Neuronal stem cell (in vitro differentiated cells): ENCODE measurements at regions not wholly inside any gene's neighbourhood (a gene's known extent, or its start where the extent isn't known, plus 50 kb on each side); places are given as distances from the start of the nearest gene placed in this dataset.
A peak's percentile ranks its signal among the peaks of the same experiment; 100 is the strongest.

Experiments
- DNase-seq: peaks from one replicate; pipeline ENCODE4 v3.0.0-alpha.2; 2013; ENCODE audit warnings: low spot score
- H2AFZ ChIP-seq: one replicate; pipeline ENCODE4 v1.6.1; 2013; ENCODE audit warnings: mild to moderate bottlenecking, low read length, inconsistent platforms
- H2AK5ac ChIP-seq: 2 replicates; pipeline ENCODE4 v1.6.1; 2013; ENCODE audit warnings: low read depth, mild to moderate bottlenecking, inconsistent platforms, low read length, moderate library complexity, mixed read lengths
- H2BK120ac ChIP-seq: 2 replicates; pipeline ENCODE4 v1.6.1; 2013; ENCODE audit warnings: low read depth, mild to moderate bottlenecking, inconsistent platforms, low read length, moderate library complexity, mixed read lengths
- H2BK12ac ChIP-seq: one replicate; pipeline ENCODE4 v1.6.1; 2013; ENCODE audit warnings: low read length, inconsistent platforms
- H2BK15ac ChIP-seq: 2 replicates; pipeline ENCODE4 v1.6.1; 2013; ENCODE audit warnings: mild to moderate bottlenecking, low read length, inconsistent platforms, mixed read lengths
- H2BK5ac ChIP-seq: one replicate; pipeline ENCODE4 v1.6.1; 2013; ENCODE audit warnings: inconsistent platforms, mild to moderate bottlenecking, low read length, moderate library complexity
- H3K14ac ChIP-seq: one replicate; pipeline ENCODE4 v1.6.1; 2013; ENCODE audit warnings: low read length, inconsistent platforms
- H3K18ac ChIP-seq: 2 replicates; pipeline ENCODE4 v1.6.1; 2013; ENCODE audit warnings: low read length, inconsistent platforms
- H3K23ac ChIP-seq: 2 replicates; pipeline ENCODE4 v1.6.1; 2013; ENCODE audit warnings: low read depth, mild to moderate bottlenecking, mixed read lengths, low read length, inconsistent platforms; ENCODE audit not compliant: poor library complexity
- H3K27ac ChIP-seq: replicated peaks from 3 replicates; pipeline ENCODE4 v1.5.1; 2013; ENCODE audit warnings: low read length, inconsistent platforms
- H3K27me3 ChIP-seq, 3 experiments: 2 replicates each; pipeline ENCODE4 v1.6.1; 2013; ENCODE audit warnings: low read length in 3 of 3, mild to moderate bottlenecking in 2 of 3, inconsistent platforms in 1 of 3, low read depth in 1 of 3, mixed read lengths in 1 of 3, moderate library complexity in 1 of 3; ENCODE audit not compliant: control insufficient read depth in 3 of 3, insufficient read depth in 3 of 3
- H3K36me3 ChIP-seq, 2 donors: replicated peaks in 1 of 2; 2 replicates each; pipeline ENCODE4 v1.6.1; 2013; ENCODE audit warnings: low read length in 2 of 2; ENCODE audit not compliant: control insufficient read depth in 2 of 2, insufficient read depth in 2 of 2
- H3K4ac ChIP-seq: 2 replicates; pipeline ENCODE4 v1.6.1; 2013; ENCODE audit warnings: inconsistent platforms, mild to moderate bottlenecking, low read length, moderate library complexity
- H3K4me1 ChIP-seq, 2 donors: 1 replicate in 1 of 2; 2 replicates in 1 of 2; pipeline ENCODE4 v1.6.1; 2013; ENCODE audit warnings: low read length in 2 of 2, low read depth in 1 of 2; ENCODE audit not compliant: control insufficient read depth in 2 of 2, insufficient read depth in 1 of 2
- H3K4me2 ChIP-seq: one replicate; pipeline ENCODE4 v1.6.1; 2013; ENCODE audit warnings: mild to moderate bottlenecking, low read length, inconsistent platforms; ENCODE audit not compliant: insufficient read depth, poor library complexity, severe bottlenecking
- H3K4me3 ChIP-seq, 2 donors: 2 replicates each; pipeline ENCODE4 v1.5.1; 2013; ENCODE audit warnings: low read length in 2 of 2, mild to moderate bottlenecking in 2 of 2, inconsistent platforms in 1 of 2, moderate library complexity in 1 of 2
- H3K79me1 ChIP-seq: one replicate; pipeline ENCODE4 v1.6.1; 2013; ENCODE audit warnings: low read depth, mild to moderate bottlenecking, inconsistent platforms, low read length, moderate library complexity
- H3K9ac ChIP-seq: one replicate; pipeline ENCODE4 v1.6.1; 2013; ENCODE audit warnings: mild to moderate bottlenecking, low read depth, low read length, inconsistent platforms; ENCODE audit not compliant: poor library complexity
- H3K9me3 ChIP-seq, 2 donors: replicated peaks in 1 of 2; 2 replicates each; pipeline versions ENCODE3 to v1.6.1; 2013; ENCODE audit warnings: low read length in 2 of 2, mild to moderate bottlenecking in 2 of 2, inconsistent platforms in 1 of 2, low read depth in 1 of 2, mixed read lengths in 1 of 2, moderate library complexity in 1 of 2; ENCODE audit not compliant: control insufficient read depth in 2 of 2, insufficient read depth in 1 of 2
- H4K8ac ChIP-seq: one replicate; pipeline ENCODE4 v1.6.1; 2013; ENCODE audit warnings: low read depth, mild to moderate bottlenecking, inconsistent platforms, low read length, moderate library complexity
- H4K91ac ChIP-seq: one replicate; pipeline ENCODE4 v1.6.1; 2013; ENCODE audit warnings: low read length, low read depth, mild to moderate bottlenecking, inconsistent platforms; ENCODE audit not compliant: poor library complexity
- WGBS, 2 donors: extraction: QIAGEN DNeasy Blood & Tissue Kit; methylation state at CpG; one replicate each; pipeline ENCODE4 v1.1.7; 2013; ENCODE audit warnings: missing lambda C conversion rate in 2 of 2, mixed read lengths in 1 of 2; ENCODE audit not compliant: insufficient read length in 2 of 2, insufficient replicate concordance in 1 of 2; ENCODE audit errors: extremely low coverage in 2 of 2; 5-methylcytosine and 5-hydroxymethylcytosine counted together

DNA sequence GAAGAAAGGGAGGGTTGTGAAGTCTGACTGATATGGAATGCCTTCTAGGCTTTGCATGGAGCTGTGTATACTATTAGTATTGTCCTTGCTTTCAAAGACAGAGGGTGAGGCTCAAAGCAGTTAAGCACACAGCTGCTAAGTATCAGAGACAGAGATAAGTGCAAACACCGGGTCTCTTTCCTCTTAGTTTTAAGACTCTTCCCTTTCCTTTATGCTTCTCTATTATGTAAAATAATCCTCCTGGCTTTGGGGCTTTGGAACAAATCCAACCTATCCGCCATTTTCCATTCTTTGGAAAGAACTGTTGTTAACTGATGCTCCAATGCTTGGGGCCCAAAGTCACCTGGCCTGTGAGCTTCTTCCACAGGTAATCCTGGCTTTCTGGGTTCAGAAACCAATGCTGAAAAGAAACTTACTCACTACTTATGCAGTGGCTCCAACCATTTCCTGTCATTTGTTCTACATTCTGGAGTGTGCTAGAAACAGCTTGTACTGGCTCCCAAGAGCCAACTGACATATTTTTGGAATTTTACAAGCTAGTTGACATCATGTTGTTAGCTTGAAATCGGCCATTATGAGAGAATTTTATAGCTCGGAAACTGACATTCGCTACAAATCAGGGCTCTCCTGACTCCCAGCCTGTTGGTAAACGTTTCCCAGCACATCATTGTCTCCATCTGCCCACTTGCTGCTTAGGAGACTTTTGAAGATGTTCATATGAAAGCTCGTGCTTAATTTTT is 67.5 kb downstream of the DNTTIP2 start:
- Histone ChIP-seq H3K4ac (no peak overlapping the region), H3K23ac (no peak overlapping the region), H3K4me2 (no peak overlapping the region), H2AFZ (no peak overlapping the region), H2BK5ac (no peak overlapping the region), H3K14ac (no peak overlapping the region), H2BK15ac (no peak overlapping the region), H2BK12ac (no peak overlapping the region), H2AK5ac (no peak overlapping the region), H3K18ac (no peak overlapping the region), H3K27ac (no peak overlapping the region), H3K9me3 (peaks cover 1 to 21% of the 10 kb centered on the region in 2 donors), H4K91ac (no peak overlapping the region), H3K27me3 (no peaks in the 10 kb centered on the region), H4K8ac (no peak overlapping the region), H3K79me1 (no peaks in the 10 kb centered on the region), H3K4me3 (no peak overlapping the region), H2BK120ac (no peak overlapping the region), H3K4me1 (peaks cover 2 to 4% of the 10 kb centered on the region in 2 donors), H3K36me3 (no peaks in the 10 kb centered on the region), H3K9ac (no peak overlapping the region)
- no CpG with 5 or more reads among the region's 7 CpGs for WGBS, 2 donors
- no peak for DNase-seq

DNA sequence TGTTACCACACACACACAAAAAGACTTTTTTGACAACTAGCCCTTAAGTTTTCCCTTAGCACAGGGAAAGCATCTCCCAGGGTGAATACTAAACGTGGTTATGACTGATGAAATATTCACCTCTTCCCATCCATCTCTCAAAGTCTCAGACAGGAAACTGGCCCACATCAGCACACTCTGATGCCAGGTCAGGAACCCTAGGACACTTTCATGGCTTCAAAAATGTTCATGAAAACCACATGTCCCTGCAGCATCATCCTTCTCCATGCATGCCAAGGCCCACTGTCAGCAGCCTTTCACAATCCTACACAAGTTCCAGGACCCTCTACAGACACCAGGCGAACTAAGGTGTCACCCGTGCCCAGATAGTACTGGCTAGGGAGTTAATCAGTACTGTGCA is 68.7 kb downstream of the DNTTIP2 start:
- Histone ChIP-seq H3K4me2 (no peak overlapping the region), H2BK120ac (no peak overlapping the region), H2BK12ac (no peak overlapping the region), H3K27me3 (no peaks in the 10 kb centered on the region), H2BK15ac (no peak overlapping the region), H3K9ac (no peak overlapping the region), H2BK5ac (no peak overlapping the region), H3K4ac (no peak overlapping the region), H3K79me1 (no peaks in the 10 kb centered on the region), H3K27ac (no peak overlapping the region), H4K91ac (peak overlapping the region; percentile 22), H3K18ac (no peak overlapping the region), H3K9me3 (peaks cover 3 to 21% of the 10 kb centered on the region in 2 donors), H3K4me1 (peaks cover 2 to 4% of the 10 kb centered on the region in 2 donors), H3K14ac (no peak overlapping the region), H3K4me3 (no peak overlapping the region), H3K23ac (no peak overlapping the region), H3K36me3 (no peaks in the 10 kb centered on the region), H2AK5ac (no peak overlapping the region), H2AFZ (no peak overlapping the region), H4K8ac (no peak overlapping the region)
- WGBS, 2 donors, result no CpG with 5 or more reads among the region's 3 CpGs
- DNase-seq, result no peak

DNA sequence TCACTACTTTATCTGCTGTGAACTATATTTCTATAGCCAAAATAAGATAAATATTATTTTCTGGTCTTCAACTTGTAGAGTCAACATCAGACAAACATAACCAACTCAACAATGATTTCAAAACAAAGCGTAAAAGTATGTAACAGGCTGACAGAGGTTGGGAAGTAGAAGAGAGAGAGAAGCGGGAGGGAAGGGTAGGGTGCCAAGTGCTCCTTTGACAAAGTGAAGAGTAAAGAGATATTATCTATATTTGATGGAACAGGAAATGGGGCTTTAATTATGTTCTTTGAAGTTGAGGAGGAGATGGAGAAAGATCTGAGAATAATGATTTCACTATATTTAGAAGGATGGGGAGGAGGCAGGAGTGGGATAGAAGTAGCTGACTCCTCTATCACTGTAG is 70.1 kb downstream of the DNTTIP2 start:
- no peak overlapping the region for H3K4me3 ChIP-seq
- no CpG with 5 or more reads among the region's 2 CpGs for WGBS, 2 donors

DNA sequence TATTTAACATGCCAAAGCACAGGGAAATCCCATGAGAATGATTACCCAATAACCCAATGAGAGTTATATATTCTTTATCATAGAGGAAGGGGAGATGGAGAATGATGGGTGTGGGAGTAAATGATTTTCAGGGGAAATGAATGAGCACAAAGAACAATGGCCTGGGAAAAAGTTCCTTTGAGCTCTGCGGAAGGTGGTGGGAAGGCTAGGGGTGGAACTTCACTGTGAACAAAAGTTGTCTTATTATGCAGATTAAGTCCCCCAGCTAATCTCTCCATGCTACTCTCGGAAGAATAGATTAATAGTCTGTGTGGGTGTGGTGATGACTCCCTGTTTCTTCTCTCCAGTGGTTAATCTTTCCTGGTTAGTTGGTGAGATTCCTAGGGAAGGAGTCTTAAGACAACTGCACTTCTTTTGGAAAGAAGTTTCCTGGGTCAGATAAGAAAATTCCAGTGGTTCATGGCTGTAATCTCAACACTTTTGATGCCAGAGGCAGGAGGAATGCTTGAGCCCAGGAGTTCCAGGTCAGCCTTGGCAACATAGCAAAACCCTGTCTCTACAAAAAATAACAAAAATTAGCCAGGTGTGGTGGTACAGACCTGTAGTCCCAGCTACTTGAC is 71.6 kb downstream of the DNTTIP2 start:
- Histone ChIP-seq H3K9me3 (peaks cover 4 to 21% of the 10 kb centered on the region in 2 donors), H4K8ac (no peak overlapping the region), H2BK120ac (no peak overlapping the region), H2BK15ac (no peak overlapping the region), H3K14ac (no peak overlapping the region), H3K4me3 (no peak overlapping the region), H3K4me2 (no peak overlapping the region), H3K4me1 (peaks cover 2 to 4% of the 10 kb centered on the region in 2 donors), H2BK5ac (no peak overlapping the region), H3K23ac (no peak overlapping the region), H3K9ac (no peak overlapping the region), H3K79me1 (no peaks in the 10 kb centered on the region), H3K27me3 (no peaks in the 10 kb centered on the region), H3K36me3 (no peaks in the 10 kb centered on the region), H3K4ac (no peak overlapping the region), H3K27ac (no peak overlapping the region), H2BK12ac (no peak overlapping the region), H2AFZ (no peak overlapping the region), H3K18ac (no peak overlapping the region), H4K91ac (no peak overlapping the region), H2AK5ac (no peak overlapping the region)
- no peak for DNase-seq
- no CpG with 5 or more reads among the region's 2 CpGs for WGBS, 2 donors

More for the DNA sequence above, 70.1 kb downstream of the DNTTIP2 start:
- H3K9ac ChIP-seq, result no peak overlapping the region
- H3K23ac ChIP-seq, result no peak overlapping the region
- H2AFZ ChIP-seq, result no peak overlapping the region
- H2BK12ac ChIP-seq, result no peak overlapping the region
- H3K4me1 ChIP-seq, result peaks cover 2 to 4% of the 10 kb centered on the region in 2 donors
- H3K27me3 ChIP-seq, result no peaks in the 10 kb centered on the region
- H3K9me3 ChIP-seq, result peaks cover 4 to 21% of the 10 kb centered on the region in 2 donors
- H3K36me3 ChIP-seq, result no peaks in the 10 kb centered on the region
- H3K4ac ChIP-seq, result no peak overlapping the region
- no peak overlapping the region for H2BK120ac ChIP-seq
- no peak overlapping the region for H4K8ac ChIP-seq
- DNase-seq, result no peak
- no peak overlapping the region for H4K91ac ChIP-seq
- H3K18ac ChIP-seq, result no peak overlapping the region
- H3K14ac ChIP-seq, result no peak overlapping the region
- H2AK5ac ChIP-seq, result no peak overlapping the region
- no peak overlapping the region for H3K4me2 ChIP-seq
- no peak overlapping the region for H2BK15ac ChIP-seq
- no peak overlapping the region for H3K27ac ChIP-seq
- H3K79me1 ChIP-seq, result no peaks in the 10 kb centered on the region
- no peak overlapping the region for H2BK5ac ChIP-seq
